ENCODE measurements at regions not wholly inside any gene's neighbourhood (a gene's known extent, or its start where the extent isn't known, plus 50 kb on each side); places are given as distances from the start of the nearest gene placed in this dataset.

DNA sequence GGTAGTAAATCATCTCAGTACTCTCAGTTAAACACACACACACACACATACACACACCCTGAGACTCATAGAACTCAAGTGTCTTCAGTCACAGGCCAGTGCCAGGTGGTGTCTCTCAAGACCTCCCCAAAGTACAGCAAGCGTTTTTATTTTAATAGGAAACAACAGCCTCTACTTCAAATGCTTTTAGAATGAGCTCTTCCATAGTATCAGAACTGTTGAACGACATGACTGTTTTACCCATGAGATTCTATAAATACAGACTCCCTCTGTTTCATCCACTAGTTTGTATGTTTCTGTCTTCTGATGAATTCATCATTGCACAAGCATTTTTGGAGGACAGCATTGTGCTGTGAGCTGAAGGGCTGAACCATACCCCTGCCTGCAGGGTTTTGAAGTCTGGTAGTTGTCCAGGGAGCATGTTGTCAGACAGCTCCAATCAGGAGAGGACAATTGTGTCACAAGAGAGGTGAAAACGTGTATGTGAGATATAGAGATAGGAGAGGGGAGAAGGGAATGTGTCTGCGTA lies 201.0 kb upstream of the BCL6 start:
- no peak for DNase-seq (ENCODE audit: extremely low spot score)
- POLR2A ChIA-PET: no interaction called here
- no peak for TF ChIP-seq SP1 (IDR thresholded peaks at IDR 0.05)
- TF ChIP-seq L3MBTL2 (conservative IDR thresholded peaks at IDR 0.05): no peak
- TF ChIP-seq ARNT (IDR thresholded peaks at IDR 0.05): no peak
- no peak for TF ChIP-seq BHLHE40 (IDR thresholded peaks at IDR 0.05; ENCODE audit: borderline replicate concordance)
- TF ChIP-seq HDGF (IDR thresholded peaks at IDR 0.05; ENCODE audit: borderline replicate concordance): no peak
- no peak for TF ChIP-seq LEF1 (IDR thresholded peaks at IDR 0.05; ENCODE audit: borderline replicate concordance)
- no peak for TF ChIP-seq TARDBP (IDR thresholded peaks at IDR 0.05)
- TF ChIP-seq ZNF384 (IDR thresholded peaks at IDR 0.05): no peak
- no peak for TF ChIP-seq ELF4 (IDR thresholded peaks at IDR 0.05)
- TF ChIP-seq, protein P1, sequence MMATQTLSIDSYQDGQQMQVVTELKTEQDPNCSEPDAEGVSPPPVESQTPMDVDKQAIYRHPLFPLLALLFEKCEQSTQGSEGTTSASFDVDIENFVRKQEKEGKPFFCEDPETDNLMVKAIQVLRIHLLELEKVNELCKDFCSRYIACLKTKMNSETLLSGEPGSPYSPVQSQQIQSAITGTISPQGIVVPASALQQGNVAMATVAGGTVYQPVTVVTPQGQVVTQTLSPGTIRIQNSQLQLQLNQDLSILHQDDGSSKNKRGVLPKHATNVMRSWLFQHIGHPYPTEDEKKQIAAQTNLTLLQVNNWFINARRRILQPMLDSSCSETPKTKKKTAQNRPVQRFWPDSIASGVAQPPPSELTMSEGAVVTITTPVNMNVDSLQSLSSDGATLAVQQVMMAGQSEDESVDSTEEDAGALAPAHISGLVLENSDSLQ (IDR thresholded peaks at IDR 0.05): no peak
- TF ChIP-seq SUZ12 (IDR thresholded peaks at IDR 0.05): no peak
- CTCF ChIA-PET: no interaction called here

DNA sequence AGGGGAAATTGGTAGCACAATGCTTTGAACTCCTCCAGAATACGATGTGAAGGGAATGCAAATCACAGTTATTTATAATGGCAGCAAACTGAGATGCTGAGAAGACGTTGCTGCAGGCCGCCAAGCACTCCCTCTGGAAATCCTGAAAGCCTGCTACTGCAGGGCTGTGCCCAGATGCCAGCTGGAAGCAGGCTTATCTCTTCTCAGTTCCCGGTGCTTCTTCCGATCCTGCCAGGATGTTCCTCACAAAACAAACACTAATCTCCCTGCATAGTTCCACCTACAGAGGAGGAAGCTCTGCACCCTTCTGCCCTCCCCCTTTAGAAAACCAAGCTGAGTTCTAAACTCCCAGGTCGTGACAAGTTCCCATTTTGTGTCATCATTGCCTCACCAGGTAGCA lies 201.7 kb upstream of the BCL6 start:
- TF ChIP-seq, protein P1 (IDR thresholded peaks at IDR 0.05): no peak
- TF ChIP-seq FOXK2 (IDR thresholded peaks at IDR 0.05) (no peak), CTBP1 (IDR thresholded peaks at IDR 0.05; ENCODE audit: borderline replicate concordance) (no peak), ELF4 (IDR thresholded peaks at IDR 0.05) (no peak), ZNF384 (IDR thresholded peaks at IDR 0.05) (no peak), BHLHE40 (IDR thresholded peaks at IDR 0.05; ENCODE audit: borderline replicate concordance) (no peak), ARNT (IDR thresholded peaks at IDR 0.05) (no peak), FOXM1 (IDR thresholded peaks at IDR 0.05; ENCODE audit: borderline replicate concordance) (no peak), L3MBTL2 (conservative IDR thresholded peaks at IDR 0.05) (no peak), NFRKB (IDR thresholded peaks at IDR 0.05) (no peak), LEF1 (IDR thresholded peaks at IDR 0.05; ENCODE audit: borderline replicate concordance) (no peak), SUZ12 (IDR thresholded peaks at IDR 0.05) (no peak), HDGF (IDR thresholded peaks at IDR 0.05; ENCODE audit: borderline replicate concordance) (no peak), SP1 (IDR thresholded peaks at IDR 0.05) (no peak), FOXA1 (IDR thresholded peaks at IDR 0.05) (no peak), TARDBP (IDR thresholded peaks at IDR 0.05) (no peak)
- ChIA-PET POLR2A (no interaction called here), CTCF (interaction anchor here (0.5 kb wide), 1 partner anchor 782 kb away, joined by 3 read pairs; no protein-coding TSS in a partner anchor)
- DNase-seq (ENCODE audit: extremely low spot score): no peak

DNA sequence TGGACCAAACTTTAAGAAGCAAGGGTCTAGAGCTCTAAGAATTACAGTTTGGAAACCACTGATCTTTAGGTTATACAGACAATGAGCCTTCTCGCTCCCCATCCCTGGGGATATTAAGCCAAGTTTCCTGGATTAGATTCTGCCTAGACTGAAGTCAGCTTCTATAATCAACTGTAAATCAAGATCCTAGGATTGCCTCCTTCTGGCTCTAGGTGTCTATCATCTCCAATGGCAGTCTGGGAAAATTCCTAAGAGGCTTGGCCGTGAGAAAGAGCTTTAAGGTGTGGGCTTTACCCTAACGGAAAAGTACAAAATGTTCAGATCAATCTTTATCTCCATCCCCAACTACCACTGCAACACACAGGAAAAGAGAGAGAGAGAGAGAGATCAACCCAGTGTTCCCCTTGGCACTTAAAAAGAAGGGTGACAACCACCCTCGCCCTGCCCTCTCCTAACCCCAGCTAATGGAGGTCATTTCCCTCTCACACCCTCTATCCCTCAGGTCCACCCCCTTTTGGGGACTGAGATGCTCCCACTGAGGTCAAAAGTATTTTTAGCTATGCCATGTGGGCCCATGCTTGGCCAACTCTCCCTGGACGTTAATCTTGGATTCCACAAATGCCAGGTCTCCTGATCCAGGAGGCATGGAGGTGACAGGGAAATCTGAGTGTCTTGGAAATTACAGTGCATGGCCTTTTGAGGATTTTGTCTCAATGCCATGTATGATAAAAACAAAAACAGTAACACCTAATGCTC lies 202.8 kb upstream of the BCL6 start:
- POLR2A ChIA-PET: no interaction called here
- no peak for DNase-seq (ENCODE audit: extremely low spot score)
- CTCF ChIA-PET: no interaction called here
- no peak for TF ChIP-seq TARDBP (IDR thresholded peaks at IDR 0.05)

DNA sequence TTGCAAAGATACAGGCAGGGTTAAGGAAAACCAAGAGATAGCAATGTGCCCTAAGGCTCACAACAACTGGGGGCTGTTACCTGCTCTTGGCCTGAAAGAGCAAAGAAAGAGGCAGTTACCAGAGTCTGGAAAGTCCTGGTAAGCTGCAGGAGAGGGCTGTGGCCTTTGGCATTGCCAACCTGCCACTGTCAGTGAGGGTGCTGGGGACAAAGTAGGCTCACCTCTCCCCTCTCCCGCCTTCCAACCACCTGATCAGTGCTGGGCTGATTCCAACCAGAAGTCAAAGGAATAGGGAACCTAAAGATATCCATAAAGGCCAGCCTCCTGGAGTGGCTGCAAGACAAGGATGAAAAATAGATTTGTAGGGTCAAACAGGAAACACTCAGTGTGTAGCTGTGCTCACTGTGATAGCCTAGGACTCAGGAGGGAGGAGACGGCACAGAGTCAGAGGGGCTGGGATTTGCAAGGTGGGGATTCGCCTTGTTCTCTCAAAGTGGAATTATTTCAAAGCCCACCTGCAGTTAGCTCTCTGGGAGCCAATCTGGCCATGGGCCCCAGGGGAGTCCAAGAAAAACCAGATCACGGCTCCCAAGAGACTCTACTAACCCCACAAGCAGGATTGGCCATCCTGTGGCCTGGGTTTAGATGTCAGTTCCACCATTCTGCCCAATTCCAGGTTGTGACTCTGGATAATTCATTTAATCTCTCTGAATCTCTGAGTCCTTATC lies 204.0 kb upstream of the BCL6 start:
- DNase-seq (ENCODE audit: extremely low spot score): no peak
- POLR2A ChIA-PET: no interaction called here
- CTCF ChIA-PET: no interaction called here
- TF ChIP-seq HDGF (IDR thresholded peaks at IDR 0.05; ENCODE audit: borderline replicate concordance) (no peak), SP1 (IDR thresholded peaks at IDR 0.05) (no peak), BHLHE40 (IDR thresholded peaks at IDR 0.05; ENCODE audit: borderline replicate concordance) (no peak), FOXK2 (IDR thresholded peaks at IDR 0.05) (no peak), NFRKB (IDR thresholded peaks at IDR 0.05) (no peak), ZNF384 (IDR thresholded peaks at IDR 0.05) (no peak), FOXM1 (IDR thresholded peaks at IDR 0.05; ENCODE audit: borderline replicate concordance) (no peak), L3MBTL2 (conservative IDR thresholded peaks at IDR 0.05) (no peak), ELF4 (IDR thresholded peaks at IDR 0.05) (no peak)

DNA sequence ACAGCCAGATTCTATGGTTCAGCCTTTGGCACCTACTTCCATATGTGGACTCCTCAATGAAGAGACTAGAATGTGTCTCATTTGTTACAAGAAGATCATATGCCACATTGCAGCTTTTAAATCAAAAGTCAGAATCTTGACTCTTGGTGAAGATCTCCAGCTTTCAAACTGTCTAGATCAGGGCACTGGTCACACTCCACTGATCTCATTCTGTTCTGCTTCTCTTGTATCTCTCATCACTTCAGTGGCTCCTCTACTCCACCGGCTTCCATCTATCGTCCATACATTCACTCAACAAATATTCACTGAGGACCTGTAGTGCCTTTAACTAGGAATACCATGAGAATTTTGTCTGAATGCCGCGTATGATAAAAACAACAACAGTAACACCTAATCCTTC lies 203.3 kb upstream of the LPP start:
- no peak for DNase-seq (ENCODE audit: extremely low spot score)
- no peak for TF ChIP-seq LEF1 (IDR thresholded peaks at IDR 0.05; ENCODE audit: borderline replicate concordance)
- TF ChIP-seq, protein P1 (IDR thresholded peaks at IDR 0.05): no peak
- TF ChIP-seq SUZ12 (IDR thresholded peaks at IDR 0.05): no peak
- no peak for TF ChIP-seq FOXA1 (IDR thresholded peaks at IDR 0.05)
- no peak for TF ChIP-seq FOXM1 (IDR thresholded peaks at IDR 0.05; ENCODE audit: borderline replicate concordance)
- no peak for TF ChIP-seq ELF4 (IDR thresholded peaks at IDR 0.05)
- TF ChIP-seq SP1 (IDR thresholded peaks at IDR 0.05): no peak
- TF ChIP-seq BHLHE40 (IDR thresholded peaks at IDR 0.05; ENCODE audit: borderline replicate concordance): no peak
- TF ChIP-seq ZNF384 (IDR thresholded peaks at IDR 0.05): no peak
- TF ChIP-seq HDGF (IDR thresholded peaks at IDR 0.05; ENCODE audit: borderline replicate concordance): no peak
- no peak for TF ChIP-seq TARDBP (IDR thresholded peaks at IDR 0.05)
- TF ChIP-seq FOXK2 (IDR thresholded peaks at IDR 0.05): no peak
- no peak for TF ChIP-seq L3MBTL2 (conservative IDR thresholded peaks at IDR 0.05)
- TF ChIP-seq NFRKB (IDR thresholded peaks at IDR 0.05): no peak
- ChIA-PET POLR2A (no interaction called here), CTCF (no interaction called here)

Data from HEK293T (cell line).